HS-27A (cell line): ENCODE measurements at regions not wholly inside any gene's neighbourhood (a gene's known extent, or its start where the extent isn't known, plus 50 kb on each side); places are given as distances from the start of the nearest gene placed in this dataset.
A peak's percentile ranks its signal among the peaks of the same experiment; 100 is the strongest.
"Not testable (repeated sequence)": the region's sequence is repeated elsewhere in the genome, so short reads cannot be mapped to it uniquely, and the experiment has no call there.

Experiments
- DNase-seq: peaks from one replicate; pipeline ENCODE4 v3.0.0-alpha.2; 2012; ENCODE audit warnings: low read depth, missing footprints

DNA sequence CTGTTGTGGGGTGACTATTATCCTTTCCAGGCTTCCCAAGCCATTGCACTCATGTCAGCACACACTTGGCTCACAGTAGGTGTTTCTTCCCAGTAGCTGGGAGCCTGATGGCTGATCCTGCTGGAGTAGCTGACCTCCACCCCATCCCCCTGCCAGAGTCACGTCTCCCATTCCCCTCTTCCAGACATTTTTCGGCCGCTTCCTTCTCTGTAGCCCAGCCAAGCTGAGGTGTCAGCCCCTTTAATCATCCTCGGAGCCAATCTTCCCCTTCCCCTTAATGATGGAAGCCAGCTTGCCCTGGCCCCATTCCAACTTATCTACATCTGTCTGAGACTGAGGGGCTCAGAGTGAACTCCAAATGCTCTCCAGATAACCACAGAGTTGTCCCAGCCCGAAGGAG is 550.7 kb downstream of the MN1 start:
- DNase-seq, result no peak

DNA sequence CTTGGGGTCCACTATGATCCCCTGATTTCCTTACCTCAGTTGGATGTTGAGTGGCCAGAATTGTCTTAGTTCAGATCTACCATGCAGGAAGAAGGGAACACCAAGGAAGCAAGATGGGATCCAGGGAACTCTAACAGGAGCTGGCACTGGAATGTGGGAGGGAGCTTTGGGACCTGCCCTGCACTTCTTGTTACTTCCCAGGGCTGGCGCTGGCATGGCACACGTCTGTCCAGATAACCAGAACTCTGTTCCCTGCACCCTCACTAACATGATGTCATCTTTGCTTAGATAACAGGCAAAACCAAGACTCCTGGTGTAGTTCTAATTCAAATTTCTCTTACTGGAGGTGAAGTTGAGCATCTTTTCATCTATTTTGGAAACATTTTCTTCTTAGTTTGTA is 550.0 kb downstream of the MN1 start:
- DNase-seq, result no peak

DNA sequence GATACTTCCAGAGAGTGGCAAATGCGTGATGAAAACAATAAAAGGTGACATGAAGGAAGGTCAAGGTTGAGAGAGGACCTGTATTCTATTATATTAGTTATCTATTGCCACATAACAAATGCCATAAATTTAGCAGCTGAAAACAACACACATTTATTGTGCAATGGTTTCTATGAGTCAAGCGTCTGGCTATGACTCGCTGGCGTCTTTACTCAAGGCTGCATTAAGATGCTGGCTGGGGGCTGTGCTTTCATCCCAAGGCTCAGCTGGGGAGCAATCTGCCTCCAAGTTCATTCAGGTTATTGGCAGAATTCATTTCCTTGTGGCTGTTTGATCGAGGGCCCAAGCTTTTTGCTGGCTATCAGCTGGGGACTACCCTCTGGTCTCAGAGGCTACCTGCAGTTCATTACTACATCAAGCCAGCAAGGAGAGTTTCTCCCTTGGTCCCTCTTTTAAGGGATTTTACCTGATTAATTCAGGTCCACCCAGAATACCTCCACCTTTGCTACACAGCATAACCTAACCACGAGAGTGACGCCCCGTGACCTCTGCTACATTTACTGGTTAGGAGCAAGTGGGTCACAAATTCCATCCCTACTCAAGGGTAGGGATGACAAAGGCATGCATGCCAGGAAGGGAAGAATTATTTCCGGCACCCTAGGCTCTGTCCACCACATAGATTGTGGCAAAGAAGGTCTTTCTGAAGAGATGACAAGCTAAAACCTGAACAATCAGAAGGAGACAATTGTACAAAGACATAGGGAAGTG is 549.1 kb downstream of the MN1 start:
- DNase-seq, result peak; percentile 33

GRCh38 chr22:27253108-27253902 is 548.3 kb downstream of the MN1 start:
- no peak for DNase-seq

- not testable (repeated sequence) for DNase-seq
These were observed 547.5 kb downstream of the MN1 start for GRCh38 chr22:27254063-27254462.

DNA sequence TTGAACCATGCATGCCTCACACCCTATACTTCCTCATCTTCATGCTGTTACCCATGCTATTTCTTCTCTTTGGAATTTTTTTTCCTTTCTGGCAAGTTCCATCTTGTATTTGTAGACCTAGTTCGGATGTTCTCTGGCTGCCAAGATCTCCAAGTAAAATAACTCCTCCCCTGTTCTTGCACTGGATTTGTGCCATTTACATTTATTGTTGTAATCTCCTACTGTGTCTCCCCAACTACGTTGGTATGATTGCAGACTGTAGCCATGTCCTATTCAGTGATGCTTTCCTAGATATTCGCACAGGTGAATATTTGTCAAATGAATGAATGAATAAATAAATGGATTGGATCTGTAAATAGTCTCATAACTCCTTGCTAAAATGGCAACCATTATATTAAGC is 546.0 kb downstream of the MN1 start:
- no peak for DNase-seq

DNA sequence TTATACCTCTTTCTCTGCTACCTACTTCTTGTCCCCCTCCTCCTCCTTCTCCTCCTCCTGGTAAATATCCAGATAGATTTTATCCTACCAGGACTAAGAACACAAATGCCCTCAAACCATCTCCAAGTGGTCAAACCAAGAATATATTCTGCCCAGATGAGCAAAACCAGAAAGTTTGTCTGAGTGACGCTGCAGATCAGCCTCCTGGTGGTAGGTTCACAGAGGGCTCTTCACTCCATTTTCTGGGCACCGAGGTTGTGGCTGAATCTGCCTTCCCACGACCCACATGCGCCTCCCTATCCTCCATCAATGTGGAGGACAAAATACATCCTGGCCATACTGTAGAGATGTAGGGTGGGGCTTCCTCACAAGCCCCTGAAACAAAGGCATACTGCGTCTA is 543.6 kb downstream of the MN1 start:
- DNase-seq, result no peak

DNA sequence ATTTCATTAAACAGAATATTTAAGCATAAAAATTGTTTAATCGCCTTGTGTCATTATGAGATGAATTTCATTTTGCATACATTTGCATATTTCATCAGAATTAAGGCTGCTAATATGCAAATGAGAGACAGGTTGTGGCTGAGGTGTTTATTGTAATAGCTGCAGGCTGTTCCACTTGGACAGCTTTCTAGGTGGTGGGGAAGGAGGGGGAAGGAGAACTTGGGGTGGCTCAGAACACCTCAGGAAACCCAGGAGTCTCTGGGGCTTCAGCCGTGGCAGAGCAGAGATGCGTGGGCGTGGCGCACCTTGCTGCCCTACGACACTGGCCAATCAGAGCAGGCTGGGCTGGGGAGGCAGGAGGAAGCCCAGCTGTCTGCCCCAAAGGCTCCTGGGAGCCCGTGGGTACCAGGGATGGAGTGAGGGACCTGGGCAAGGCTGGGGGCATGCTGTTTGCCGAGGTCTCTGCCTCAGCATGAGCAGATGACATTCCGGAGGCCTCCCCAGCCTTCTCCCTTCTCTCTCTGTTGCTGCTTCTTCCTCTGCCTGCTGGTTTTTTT is 542.9 kb downstream of the MN1 start:
- no peak for DNase-seq

DNA sequence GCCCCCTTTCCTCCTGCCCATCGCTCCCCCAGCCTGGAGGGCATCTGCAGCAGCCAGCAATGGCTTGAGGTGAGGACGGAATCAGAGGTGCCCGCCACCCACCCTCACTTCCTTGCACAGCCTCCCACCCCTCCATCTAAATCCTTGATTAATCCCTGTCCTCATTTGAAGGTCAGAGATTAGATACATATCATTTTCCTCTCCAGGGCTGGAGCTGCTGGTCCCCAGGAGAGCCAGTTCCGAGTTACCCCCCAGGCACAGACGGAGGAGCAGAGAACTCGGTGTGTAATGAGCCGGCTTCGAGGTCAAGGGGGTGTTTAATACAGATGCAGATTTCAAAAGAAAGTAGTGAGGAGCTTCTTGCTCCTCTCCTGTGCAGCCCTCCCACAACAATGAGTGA is 542.1 kb downstream of the MN1 start:
- no peak for DNase-seq

DNA sequence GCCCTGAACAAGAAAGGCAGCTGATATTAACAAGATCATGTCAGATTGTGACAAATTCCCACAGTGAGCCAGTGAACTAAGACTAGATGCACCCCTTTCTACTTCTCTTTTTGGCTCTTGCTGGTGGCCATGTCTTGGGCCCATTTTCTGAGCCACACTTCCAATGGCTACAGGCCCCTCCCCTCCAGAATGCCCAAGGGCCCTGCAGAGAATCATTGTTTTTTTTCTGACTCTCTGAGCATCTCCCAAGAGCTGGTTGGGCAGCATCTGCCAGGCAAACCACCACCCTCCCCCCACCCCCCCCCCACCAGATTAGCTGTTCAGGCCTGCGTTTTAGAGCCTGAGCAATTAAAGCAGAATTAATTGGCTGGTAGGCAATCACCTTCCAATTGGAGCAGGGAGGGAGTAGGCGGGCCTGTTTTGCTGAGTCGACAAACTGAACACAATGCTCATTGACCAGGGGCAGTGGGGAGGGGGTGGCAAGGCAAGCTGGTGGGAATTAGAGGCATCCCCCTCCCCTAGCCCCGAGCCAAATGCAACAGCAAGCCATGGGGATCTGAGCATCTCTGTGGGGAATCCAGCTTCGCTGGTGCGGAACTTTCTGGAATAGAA is 541.4 kb downstream of the MN1 start:
- DNase-seq, result no peak

DNA sequence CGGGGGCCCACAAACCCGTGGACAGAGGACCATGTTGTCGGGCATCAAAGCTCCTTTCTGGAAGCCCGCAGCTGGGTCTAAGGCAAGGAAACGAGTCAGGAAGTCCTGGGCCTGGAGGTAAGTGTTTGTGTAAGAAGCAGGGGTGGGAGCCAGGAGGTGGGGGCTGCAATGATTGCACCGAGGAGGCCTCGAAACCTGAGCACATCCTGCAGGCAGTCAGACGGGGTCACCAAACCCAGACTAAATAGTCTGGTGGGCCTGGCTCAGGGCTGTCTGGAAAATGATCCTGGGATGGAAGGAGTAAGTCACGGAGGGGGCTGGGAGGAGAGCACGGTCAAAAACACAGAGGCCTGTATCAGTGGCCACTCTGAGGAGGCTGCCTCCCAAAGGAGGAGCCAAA is 539.2 kb downstream of the MN1 start:
- no peak for DNase-seq

DNA sequence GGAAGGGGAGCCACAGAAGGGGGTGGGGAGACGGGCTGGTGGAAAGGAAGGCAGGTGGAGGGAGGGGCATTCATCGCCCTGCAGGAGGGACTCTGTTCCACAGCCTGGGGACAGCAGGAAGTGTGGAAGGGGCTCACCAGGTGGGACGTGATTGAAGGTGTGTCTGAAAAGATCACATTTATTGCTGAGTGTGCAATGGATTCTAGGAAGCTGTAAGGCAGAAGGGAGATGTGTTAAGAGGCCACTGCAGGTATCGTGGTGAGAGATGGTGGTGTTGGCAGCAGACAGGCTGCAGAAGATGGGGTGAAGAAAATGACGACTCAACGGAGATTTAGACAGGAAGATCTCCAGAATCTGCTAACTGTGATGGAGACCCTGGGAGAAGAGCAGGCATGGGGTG is 537.4 kb downstream of the MN1 start:
- no peak for DNase-seq

DNA sequence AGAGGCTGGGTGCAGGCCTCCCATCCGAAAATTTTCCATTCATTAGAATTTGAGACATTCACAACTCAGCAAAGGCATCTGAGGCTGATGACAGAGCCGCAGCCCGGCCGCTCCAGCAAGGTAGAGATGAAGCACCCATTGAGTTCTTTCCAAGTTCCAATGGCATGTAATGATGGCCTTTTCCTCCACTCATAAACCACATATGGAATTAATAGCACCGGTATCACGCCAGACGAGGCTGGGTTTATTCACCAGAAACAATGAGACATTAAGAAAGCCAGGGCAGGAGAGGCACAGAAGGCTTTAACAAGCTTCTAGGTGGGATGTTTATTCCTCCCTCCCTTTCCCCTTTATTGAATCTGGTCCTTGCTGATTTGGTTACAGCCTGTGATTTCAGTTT is 534.4 kb downstream of the MN1 start:
- DNase-seq, result no peak

GRCh38 chr22:27269751-27270543 is 531.6 kb downstream of the MN1 start:
- no peak for DNase-seq

- DNase-seq, result no peak
These were observed 530.6 kb downstream of the MN1 start for GRCh38 chr22:27270818-27271510.

DNA sequence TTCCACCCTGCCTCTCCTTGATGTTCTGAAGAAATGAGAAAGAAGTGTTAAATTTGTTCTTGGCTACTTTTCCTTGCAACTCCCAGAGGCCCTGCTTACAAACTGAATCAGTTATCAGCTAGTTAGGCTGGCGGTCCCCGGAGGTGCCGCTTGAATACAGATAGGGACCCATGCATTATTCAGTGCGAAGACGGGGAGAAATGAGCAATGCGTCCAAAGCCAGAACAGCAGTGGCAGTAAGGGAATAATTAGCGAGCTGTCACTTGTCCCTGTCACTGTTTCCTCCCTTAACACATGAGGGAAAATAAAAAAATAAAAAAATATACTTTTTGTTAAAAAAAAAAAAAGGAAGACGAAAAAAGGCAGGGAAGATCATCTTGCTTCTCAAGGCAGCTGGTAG is 528.1 kb downstream of the MN1 start:
- no peak for DNase-seq

DNA sequence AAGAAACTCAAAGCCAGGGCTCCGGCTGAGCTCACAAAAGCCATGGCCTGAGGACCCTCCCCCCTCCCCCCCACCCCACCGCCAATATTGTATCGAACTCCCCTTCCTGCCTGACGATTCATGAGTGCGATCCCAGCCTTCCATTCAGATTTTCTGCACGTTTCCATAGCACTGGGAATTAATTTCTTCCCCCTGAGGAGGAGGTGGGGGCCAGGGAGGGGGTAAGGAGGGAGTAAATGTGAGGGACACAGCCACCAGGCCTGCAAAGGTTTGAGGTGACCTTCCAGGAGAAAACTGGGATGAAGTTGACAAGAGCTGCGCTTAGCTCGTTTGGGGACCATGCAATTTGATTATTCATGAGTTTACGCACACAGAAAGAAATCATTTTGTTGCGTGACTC is 527.7 kb downstream of the MN1 start:
- DNase-seq, result no peak

GRCh38 chr22:27274770-27275449 is 526.6 kb downstream of the MN1 start:
- DNase-seq, result no peak

DNA sequence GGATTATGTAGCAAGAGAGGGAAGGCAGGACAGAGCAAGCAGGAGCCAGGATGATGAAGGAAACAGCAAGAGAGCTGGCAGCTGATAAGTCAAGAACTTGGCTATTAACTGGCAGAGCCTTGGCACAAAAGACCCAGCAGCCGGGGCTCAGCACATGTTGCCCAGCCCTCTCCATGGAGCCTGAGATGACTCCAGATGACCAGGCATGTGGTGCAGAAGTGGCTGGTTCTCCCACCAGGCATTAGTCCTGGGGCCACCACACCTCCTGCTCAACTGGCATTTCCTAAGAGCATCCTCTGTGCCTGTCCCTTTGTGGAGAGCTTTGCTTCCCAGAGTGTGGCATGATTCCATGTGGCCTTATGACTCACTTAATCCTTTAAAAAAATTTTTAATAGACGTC is 522.6 kb downstream of the MN1 start:
- DNase-seq, result no peak

- DNase-seq, result no peak
These were observed 518.3 kb downstream of the MN1 start for GRCh38 chr22:27283240-27283639.

GRCh38 chr22:27283714-27284113 is 517.8 kb downstream of the MN1 start:
- no peak for DNase-seq
